Body of pancreas (tissue), 4 donors: ENCODE measurements at regions not wholly inside any gene's neighbourhood (a gene's known extent, or its start where the extent isn't known, plus 50 kb on each side); places are given as distances from the start of the nearest gene placed in this dataset.

ENCODE experiments used
- CTCF ChIP-seq, 7 experiments: fragments of 450-650 bp in 4 of 7; fragments of 200-600 bp in 3 of 7; sonication (generic) in 3 of 7; IDR thresholded peaks; one replicate each; pipeline ENCODE4 v1.5.1; 2016 to 2019; ENCODE audit warnings: antibody characterized with exemption in 7 of 7
- POLR2A ChIP-seq, 3 donors: fragments of 450-650 bp; IDR thresholded peaks; one replicate each; pipeline ENCODE4 v1.6.1; 2016; ENCODE audit warnings: antibody characterized with exemption in 3 of 3, mild to moderate bottlenecking in 2 of 3

- TF ChIP-seq CTCF (IDR thresholded peaks at IDR 0.05) (no peak), POLR2A (IDR thresholded peaks at IDR 0.05) (no peak)
These were observed 120.5 kb downstream of the IER5 start for GRCh38 chr1:181208967-181209366.
